Stimulated activated memory B cell treated with anti-CD40 and anti-IgM and Interleukin-4, amounts not matched to agents 10 μg/mL and 1 μg/mL and 100 μg/mL, for 72 hours (primary cell): ENCODE measurements at regions not wholly inside any gene's neighbourhood (a gene's known extent, or its start where the extent isn't known, plus 50 kb on each side); places are given as distances from the start of the nearest gene placed in this dataset.
"Not testable (repeated sequence)": the region's sequence is repeated elsewhere in the genome, so short reads cannot be mapped to it uniquely, and the experiment has no call there.

ENCODE experiments used
- ATAC-seq: fragments of 150-1000 bp; cut with Tn5 transposase; 2 replicates; pipeline ENCODE4 v1.10.0; 2021
- H3K27ac Mint-ChIP-seq: one replicate; pipeline ENCODE4 v1.8.0; 2022; ENCODE audit warnings: mild to moderate bottlenecking, mixed read lengths
- H3K27me3 Mint-ChIP-seq: one replicate; pipeline ENCODE4 v1.8.0; 2022; ENCODE audit warnings: mixed read lengths
- H3K36me3 Mint-ChIP-seq: one replicate; pipeline ENCODE4 v1.8.0; 2022; ENCODE audit warnings: mixed read lengths
- H3K4me1 Mint-ChIP-seq: one replicate; pipeline ENCODE4 v1.8.0; 2022; ENCODE audit warnings: mixed read lengths
- H3K4me3 Mint-ChIP-seq: one replicate; pipeline ENCODE4 v1.8.0; 2022; ENCODE audit warnings: mild to moderate bottlenecking, moderate library complexity, mixed read lengths
- H3K9me3 Mint-ChIP-seq: one replicate; pipeline ENCODE4 v1.8.0; 2022; ENCODE audit warnings: mixed read lengths

DNA sequence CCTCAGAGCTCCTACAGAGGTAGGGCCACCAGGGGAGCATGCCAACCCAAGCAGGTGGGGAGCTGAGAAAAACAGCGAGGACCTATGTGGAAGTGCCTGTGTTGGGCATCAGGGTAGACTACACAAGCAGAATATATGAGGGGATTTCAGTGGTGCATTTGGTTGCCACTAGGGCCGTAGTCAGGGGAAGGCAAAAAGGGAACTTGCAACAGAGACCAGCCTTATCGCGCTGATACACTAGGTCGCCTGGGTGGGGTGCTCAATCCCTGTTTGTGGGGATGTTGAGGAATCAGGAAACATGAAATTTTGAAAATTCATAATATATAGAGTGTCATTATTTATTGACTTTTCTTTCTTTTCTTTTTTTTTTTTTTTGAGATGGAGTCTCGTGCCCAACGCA is 370.9 kb upstream of the PRR16 start:
- Mint-ChIP-seq H3K4me1 (no peaks in the 10 kb centered on the region), H3K36me3 (no peaks in the 10 kb centered on the region), H3K9me3 (no peaks in the 10 kb centered on the region), H3K4me3 (no peak overlapping the region), H3K27me3 (no peaks in the 10 kb centered on the region), H3K27ac (no peak overlapping the region)
- ATAC-seq: peak; percentile 39

DNA sequence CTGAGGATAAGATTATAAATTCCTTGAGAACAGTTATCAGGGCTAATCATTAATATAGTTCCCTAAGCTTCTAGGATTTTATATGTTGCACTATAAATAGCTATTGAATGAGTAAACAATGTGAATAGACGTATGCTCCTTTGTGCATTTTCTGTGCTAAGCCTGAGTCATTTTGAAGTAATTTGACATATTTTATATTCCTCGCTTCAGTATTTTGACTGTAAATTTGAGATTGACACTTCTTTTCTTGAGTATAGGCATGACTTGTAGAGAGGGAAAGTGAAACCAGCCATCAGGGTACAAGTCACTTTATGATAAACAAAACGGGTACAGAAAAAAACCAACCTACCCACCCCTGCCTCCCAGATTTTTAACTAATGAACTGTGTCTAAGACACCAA is 367.7 kb upstream of the PRR16 start:
- H3K4me1 Mint-ChIP-seq: no peaks in the 10 kb centered on the region
- H3K36me3 Mint-ChIP-seq: no peaks in the 10 kb centered on the region
- H3K27ac Mint-ChIP-seq: no peak overlapping the region
- H3K4me3 Mint-ChIP-seq: no peak overlapping the region
- H3K9me3 Mint-ChIP-seq: no peaks in the 10 kb centered on the region
- no peaks in the 10 kb centered on the region for H3K27me3 Mint-ChIP-seq
- ATAC-seq: no peak

DNA sequence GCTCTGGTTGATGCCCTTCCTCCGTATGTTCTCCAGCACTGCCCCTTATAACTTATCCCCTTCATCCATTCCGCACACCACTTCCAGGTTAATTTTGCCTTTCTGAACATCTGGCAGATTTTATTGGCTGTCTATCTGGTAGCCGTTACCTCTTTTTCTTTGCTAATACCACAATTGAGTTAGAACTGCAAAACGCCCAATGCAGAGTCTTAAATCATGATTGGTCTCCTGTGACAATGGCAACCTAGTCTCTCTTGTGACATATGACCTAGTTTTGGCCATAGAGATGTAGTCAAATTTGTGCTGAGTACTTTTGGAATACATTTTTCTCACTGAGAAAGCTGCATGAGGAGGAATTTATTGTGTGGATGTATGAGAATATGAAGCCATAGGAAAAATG is 365.7 kb upstream of the PRR16 start:
- no peak for ATAC-seq

DNA sequence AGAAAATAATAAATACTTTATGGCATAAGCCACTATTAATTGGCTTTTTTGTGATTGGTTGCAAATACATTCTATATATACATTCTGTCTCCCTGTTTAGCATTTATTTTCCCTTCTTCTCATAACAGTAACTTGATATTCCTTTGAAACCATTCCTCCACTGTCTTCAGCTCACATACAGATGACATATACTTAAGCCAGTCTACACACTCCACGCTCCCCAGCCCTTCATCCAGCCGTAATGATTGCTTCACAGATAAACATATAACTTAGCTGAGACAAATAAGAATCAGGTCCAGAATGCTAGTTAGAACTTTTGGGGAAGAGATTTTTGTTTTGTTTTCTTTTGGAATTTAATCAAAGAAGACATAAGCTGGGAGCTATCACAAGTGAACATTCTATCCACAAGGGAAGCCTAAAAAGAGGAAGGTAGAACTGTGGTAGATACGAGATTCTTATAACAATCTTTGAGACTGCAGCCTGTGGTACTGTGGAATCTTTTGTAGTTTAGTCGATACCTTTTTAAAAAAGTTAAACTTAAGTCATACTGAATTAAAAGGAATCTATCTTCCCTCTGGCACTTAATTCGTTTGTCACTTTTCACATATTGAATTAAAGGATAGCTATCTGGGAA is 365.1 kb upstream of the PRR16 start:
- H3K4me1 Mint-ChIP-seq: no peaks in the 10 kb centered on the region
- no peaks in the 10 kb centered on the region for H3K9me3 Mint-ChIP-seq
- no peaks in the 10 kb centered on the region for H3K27me3 Mint-ChIP-seq

More for the DNA sequence above, 365.7 kb upstream of the PRR16 start:
- Mint-ChIP-seq H3K9me3 (no peaks in the 10 kb centered on the region), H3K27ac (no peak overlapping the region), H3K4me3 (no peak overlapping the region), H3K27me3 (no peaks in the 10 kb centered on the region), H3K36me3 (no peaks in the 10 kb centered on the region), H3K4me1 (no peaks in the 10 kb centered on the region)

DNA sequence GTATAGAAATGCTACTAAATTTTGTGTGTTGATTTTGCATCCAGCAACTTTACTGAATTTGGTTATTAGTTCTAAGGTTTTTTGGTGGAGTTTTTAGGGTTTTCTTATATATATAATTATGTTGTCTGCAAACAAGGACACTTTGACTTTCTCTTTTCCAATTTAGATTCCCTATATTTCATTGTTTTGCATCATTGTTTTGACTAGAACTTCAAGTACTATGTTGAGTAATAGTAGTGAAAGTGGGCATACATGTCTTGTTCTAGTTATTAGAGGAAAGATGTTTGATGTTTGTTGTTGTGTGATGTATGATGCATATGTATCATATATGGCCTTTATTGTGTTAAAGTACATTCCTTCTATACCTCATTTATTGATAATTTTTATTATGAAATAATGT is 362.3 kb upstream of the PRR16 start:
- Mint-ChIP-seq H3K36me3 (no peaks in the 10 kb centered on the region), H3K27ac (no peak overlapping the region), H3K4me1 (no peaks in the 10 kb centered on the region), H3K9me3 (no peaks in the 10 kb centered on the region), H3K4me3 (no peak overlapping the region), H3K27me3 (peaks cover 4% of the 10 kb centered on the region)
- ATAC-seq: no peak

More for the DNA sequence above, 365.1 kb upstream of the PRR16 start:
- ATAC-seq: no peak
- Mint-ChIP-seq H3K36me3 (no peaks in the 10 kb centered on the region), H3K27ac (no peak overlapping the region), H3K4me3 (no peak overlapping the region)

DNA sequence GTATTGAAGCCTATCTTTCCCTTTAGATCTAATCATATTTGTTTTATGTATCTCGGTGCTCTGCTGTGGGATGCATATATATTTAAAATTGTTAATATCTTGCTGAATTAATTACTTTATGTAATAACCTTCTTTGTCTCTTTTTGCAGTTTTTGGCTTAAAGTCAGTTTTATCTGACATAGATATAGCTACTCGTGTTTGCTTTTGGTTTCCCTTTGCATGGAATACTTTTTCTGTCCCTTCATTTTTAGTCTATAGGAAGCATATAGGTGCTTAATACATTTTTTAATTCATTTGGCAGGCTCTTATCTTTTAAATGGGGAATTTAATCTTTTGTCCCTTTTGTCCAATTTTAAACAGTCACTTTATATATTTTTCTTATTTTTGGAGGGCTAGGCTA is 360.6 kb upstream of the PRR16 start:
- H3K27ac Mint-ChIP-seq: no peak overlapping the region
- no peaks in the 10 kb centered on the region for H3K36me3 Mint-ChIP-seq
- peaks cover 13% of the 10 kb centered on the region for H3K27me3 Mint-ChIP-seq
- H3K4me1 Mint-ChIP-seq: no peaks in the 10 kb centered on the region
- no peak overlapping the region for H3K4me3 Mint-ChIP-seq
- no peaks in the 10 kb centered on the region for H3K9me3 Mint-ChIP-seq
- no peak for ATAC-seq

DNA sequence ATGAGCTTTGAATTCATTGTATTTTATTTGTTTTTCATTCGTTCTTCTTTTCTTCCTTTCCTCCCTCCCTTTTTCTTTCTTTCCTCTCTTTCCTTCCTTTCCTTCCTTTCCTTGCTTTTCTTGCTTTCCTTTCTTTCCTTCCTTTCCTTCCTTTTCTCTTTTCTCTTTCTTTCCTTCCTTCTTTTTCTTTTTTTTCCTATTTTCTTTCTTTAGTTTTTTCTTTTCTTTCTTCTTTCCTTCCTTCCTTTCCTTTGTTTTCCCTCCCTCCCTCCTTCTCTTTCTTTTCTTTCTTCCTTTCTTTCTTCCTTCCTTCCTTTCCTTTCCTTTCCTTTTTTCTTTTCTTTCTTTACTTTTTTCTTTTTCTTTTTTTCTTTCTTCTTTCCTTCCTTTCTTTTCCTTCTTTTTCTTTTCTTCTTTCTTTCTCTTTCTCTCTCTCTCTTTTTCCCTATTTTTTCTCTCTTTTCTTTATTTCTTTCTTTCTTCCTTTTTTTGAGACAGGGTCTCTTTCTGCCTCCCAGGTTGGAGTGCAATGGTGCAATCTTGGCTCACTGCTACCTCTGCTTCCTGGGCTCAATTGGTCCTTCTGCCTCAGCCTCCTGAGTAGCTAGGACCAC is 357.1 kb upstream of the PRR16 start:
- ATAC-seq: no peak
- no peaks in the 10 kb centered on the region for H3K36me3 Mint-ChIP-seq
- no peak overlapping the region for H3K27ac Mint-ChIP-seq
- no peaks in the 10 kb centered on the region for H3K4me1 Mint-ChIP-seq
- H3K9me3 Mint-ChIP-seq: no peaks in the 10 kb centered on the region
- H3K4me3 Mint-ChIP-seq: no peak overlapping the region
- peaks cover 13% of the 10 kb centered on the region for H3K27me3 Mint-ChIP-seq

DNA sequence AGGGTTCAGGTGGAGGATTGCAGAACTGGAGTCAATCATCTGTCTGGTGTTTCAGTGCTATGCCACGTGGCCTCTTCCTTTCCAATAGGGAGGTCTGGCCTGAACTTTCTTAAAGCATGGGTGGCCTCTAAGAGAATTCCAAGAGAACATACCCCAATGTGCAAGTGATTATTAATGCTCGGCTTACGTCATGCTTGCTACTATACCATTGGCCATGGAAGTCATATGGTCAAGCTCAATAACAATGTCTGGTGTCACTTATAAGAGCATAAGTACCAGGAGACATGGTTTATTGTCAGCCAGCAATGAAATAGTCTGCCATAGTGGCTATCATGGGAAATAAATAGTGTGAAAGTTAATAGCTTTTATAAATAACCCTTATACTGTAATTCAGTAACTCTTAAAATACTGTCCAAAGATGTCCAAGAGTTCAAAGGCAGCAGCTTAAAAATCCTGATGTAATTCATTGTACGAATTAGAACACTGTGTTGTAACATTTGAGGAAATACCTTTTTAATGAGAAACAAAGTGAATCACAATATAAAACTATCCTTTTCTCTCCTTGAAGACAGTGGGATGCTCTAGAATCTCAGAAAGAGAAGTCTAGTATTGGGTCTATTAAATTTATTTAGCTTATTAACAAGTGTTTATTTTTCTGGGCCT is 355.4 kb upstream of the PRR16 start:
- ATAC-seq: no peak
- Mint-ChIP-seq H3K36me3 (no peaks in the 10 kb centered on the region), H3K9me3 (no peaks in the 10 kb centered on the region), H3K4me3 (no peak overlapping the region), H3K27me3 (peaks cover 13% of the 10 kb centered on the region), H3K27ac (no peak overlapping the region), H3K4me1 (no peaks in the 10 kb centered on the region)

DNA sequence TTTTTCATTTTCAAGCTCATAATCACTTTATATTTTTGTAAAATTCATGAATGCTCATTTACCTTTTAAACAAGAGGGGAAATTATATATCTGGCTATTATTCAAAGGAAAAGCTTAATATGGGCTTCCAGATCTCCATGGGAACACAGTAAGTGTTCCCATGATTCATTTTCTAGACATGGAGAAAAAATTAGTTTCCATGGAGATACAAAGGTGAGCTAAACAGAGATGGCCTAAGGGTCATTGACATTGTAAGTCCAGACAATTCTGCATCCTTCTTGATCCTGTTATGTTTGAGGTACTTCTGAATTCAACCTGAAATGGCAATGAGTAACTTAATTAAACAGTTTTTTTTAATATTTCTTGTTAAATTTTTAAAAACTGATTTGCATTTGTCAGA is 341.4 kb upstream of the PRR16 start:
- H3K4me1 Mint-ChIP-seq: no peaks in the 10 kb centered on the region
- H3K27ac Mint-ChIP-seq: no peak overlapping the region
- H3K36me3 Mint-ChIP-seq: no peaks in the 10 kb centered on the region
- H3K4me3 Mint-ChIP-seq: no peak overlapping the region
- ATAC-seq: no peak
- H3K27me3 Mint-ChIP-seq: no peaks in the 10 kb centered on the region
- H3K9me3 Mint-ChIP-seq: no peaks in the 10 kb centered on the region

DNA sequence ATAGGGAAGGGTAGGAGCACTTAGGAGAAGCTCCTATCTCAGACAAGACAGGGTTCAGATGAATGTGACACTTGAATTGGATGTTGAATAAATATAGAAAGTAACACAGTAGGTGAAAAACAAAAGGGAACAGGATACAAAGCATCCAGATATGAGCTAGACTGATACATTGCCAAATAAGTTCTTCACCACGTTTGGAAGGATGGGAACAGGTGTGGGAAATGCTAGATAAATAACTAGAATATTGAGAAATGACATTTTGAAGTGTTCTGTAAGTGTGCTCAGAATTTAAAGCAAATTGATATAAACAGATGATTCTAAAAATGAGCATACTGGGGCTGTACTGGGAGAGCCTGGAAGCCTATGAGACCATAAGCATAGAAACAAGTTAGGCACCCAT is 340.1 kb upstream of the PRR16 start:
- H3K4me3 Mint-ChIP-seq: no peak overlapping the region
- H3K36me3 Mint-ChIP-seq: no peaks in the 10 kb centered on the region
- no peak overlapping the region for H3K27ac Mint-ChIP-seq
- no peak for ATAC-seq
- H3K4me1 Mint-ChIP-seq: no peaks in the 10 kb centered on the region
- H3K27me3 Mint-ChIP-seq: no peaks in the 10 kb centered on the region
- no peaks in the 10 kb centered on the region for H3K9me3 Mint-ChIP-seq

DNA sequence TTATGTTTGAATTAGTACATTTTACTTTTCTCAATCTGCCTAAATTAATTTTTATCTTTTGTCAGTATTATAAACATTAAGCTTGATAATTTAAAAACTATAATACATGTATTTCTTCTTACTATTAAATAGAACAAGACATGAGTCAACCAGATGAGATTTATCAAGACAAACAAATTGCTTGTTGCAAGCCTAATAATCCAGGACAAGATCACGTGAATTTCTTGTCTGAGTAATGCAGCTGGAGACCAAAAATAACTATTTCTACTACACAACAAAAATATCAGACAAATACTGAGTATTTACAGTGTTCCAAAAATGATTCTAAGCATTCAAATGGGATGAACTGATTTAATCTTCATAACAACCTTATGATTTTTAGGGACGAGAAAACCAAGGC is 339.1 kb upstream of the PRR16 start:
- no peaks in the 10 kb centered on the region for H3K9me3 Mint-ChIP-seq
- H3K36me3 Mint-ChIP-seq: no peaks in the 10 kb centered on the region
- no peak overlapping the region for H3K27ac Mint-ChIP-seq
- ATAC-seq: no peak
- no peak overlapping the region for H3K4me3 Mint-ChIP-seq
- no peaks in the 10 kb centered on the region for H3K4me1 Mint-ChIP-seq
- no peaks in the 10 kb centered on the region for H3K27me3 Mint-ChIP-seq

DNA sequence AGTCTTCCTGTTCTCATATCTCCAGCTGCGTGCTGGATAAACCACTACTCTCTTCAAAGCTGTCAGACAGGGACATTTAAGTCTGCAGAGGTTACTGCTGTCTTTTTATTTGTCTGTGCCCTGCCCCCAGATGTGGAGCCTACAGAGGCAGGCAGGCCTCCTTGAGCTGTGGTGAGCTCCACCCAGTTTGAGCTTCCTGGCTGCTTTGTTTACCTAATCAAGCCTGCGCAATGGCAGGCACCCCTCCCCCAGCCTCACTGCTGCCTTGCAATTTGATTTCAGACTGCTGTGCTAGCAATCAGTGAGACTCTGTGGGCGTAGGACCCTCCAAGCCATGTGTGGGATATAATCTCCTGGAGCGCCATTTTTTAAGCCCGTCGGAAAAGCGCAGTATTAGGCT is 331.8 kb upstream of the PRR16 start:
- H3K27ac Mint-ChIP-seq, H3K9me3 Mint-ChIP-seq, H3K4me1 Mint-ChIP-seq, H3K36me3 Mint-ChIP-seq, H3K27me3 Mint-ChIP-seq, ATAC-seq, H3K4me3 Mint-ChIP-seq: not testable (repeated sequence)

DNA sequence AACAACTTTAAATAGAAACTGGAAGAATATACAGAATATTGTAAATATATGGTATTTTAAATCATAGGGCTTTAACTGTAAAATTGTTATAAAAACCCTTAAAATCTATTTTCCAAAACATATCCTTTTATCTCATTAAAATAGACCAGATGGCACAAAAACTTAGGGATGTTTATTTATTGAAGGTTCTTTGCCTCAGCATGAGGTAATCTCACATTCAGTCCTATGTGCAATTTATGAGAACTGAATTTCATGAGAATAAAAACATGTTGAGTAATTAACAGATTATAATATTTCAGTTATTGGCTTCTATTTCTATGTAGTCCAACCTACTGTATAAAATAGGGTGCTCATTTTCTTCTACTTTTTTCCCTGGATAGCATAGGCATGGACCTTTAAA is 329.2 kb upstream of the PRR16 start:
- H3K9me3 Mint-ChIP-seq: peaks cover 3% of the 10 kb centered on the region
- ATAC-seq: no peak
- H3K27me3 Mint-ChIP-seq: no peaks in the 10 kb centered on the region
- no peaks in the 10 kb centered on the region for H3K4me1 Mint-ChIP-seq
- no peak overlapping the region for H3K27ac Mint-ChIP-seq
- H3K4me3 Mint-ChIP-seq: no peak overlapping the region
- no peaks in the 10 kb centered on the region for H3K36me3 Mint-ChIP-seq

DNA sequence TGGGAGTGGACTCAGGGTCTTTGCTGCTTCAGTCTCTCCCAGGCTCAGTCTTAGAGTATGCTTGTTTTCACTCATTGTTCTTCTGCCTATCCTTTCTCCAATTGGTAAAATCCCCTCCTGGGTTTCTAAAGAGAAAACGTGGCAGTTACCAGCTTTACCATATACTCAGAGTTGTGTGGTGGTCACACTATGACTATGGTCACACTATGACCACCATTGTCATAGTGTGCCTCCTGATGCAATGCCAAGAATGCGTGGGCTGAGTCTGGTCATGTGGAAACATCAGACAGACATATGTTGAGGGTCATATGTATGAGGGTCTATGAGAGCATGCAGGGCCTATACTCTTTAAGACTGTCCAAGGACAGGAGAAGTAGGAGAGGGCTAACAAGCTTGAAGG is 326.5 kb upstream of the PRR16 start:
- peak; percentile 47 for ATAC-seq
- H3K27ac Mint-ChIP-seq: no peak overlapping the region
- no peak overlapping the region for H3K4me3 Mint-ChIP-seq
- no peaks in the 10 kb centered on the region for H3K4me1 Mint-ChIP-seq
- no peaks in the 10 kb centered on the region for H3K36me3 Mint-ChIP-seq
- no peaks in the 10 kb centered on the region for H3K9me3 Mint-ChIP-seq
- no peaks in the 10 kb centered on the region for H3K27me3 Mint-ChIP-seq

DNA sequence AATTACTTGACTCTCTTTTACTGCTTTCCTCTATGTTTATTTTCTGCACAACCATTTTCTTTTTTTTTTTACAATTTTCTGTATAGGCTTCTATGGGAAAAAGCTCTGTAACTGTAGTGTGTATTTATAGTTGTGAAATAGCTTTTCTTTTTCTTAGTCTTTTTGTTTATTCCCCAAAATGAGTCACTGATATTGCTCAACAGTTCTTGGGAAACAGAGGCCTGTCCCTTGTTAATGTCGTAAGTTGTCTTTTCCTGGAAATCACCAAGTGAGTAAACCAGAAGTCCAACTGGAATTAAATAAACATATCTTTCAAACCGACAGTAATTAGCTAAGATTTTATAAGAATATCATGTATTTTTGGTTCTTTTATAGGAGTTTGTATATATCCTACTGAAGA is 325.1 kb upstream of the PRR16 start:
- no peaks in the 10 kb centered on the region for H3K4me1 Mint-ChIP-seq
- H3K27ac Mint-ChIP-seq: no peak overlapping the region
- no peaks in the 10 kb centered on the region for H3K36me3 Mint-ChIP-seq
- no peak overlapping the region for H3K4me3 Mint-ChIP-seq
- no peaks in the 10 kb centered on the region for H3K9me3 Mint-ChIP-seq
- ATAC-seq: no peak
- H3K27me3 Mint-ChIP-seq: no peaks in the 10 kb centered on the region

DNA sequence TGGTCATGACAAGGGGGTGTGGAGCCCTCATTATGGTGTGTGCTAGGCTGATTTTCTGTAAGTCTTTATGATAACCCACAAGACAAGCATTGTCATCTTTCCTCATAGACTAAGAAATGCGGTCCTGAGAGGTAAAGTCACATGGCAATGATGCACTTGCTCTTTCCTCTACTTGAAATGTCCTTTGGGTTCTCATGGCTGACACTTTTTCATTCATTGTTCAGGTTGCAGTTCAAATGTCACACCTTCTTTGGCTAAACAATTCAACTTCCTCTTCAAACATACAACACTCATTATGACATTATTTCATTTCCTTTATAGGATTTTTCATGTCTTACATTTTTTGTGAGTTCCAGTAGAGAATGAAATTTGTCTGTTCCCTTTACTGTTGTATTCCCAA is 323.6 kb upstream of the PRR16 start:
- no peak for ATAC-seq
- no peaks in the 10 kb centered on the region for H3K9me3 Mint-ChIP-seq
- no peaks in the 10 kb centered on the region for H3K27me3 Mint-ChIP-seq
- H3K4me1 Mint-ChIP-seq: no peaks in the 10 kb centered on the region
- H3K36me3 Mint-ChIP-seq: no peaks in the 10 kb centered on the region
- no peak overlapping the region for H3K27ac Mint-ChIP-seq
- no peak overlapping the region for H3K4me3 Mint-ChIP-seq
